ENCODE measurements at regions not wholly inside any gene's neighbourhood (a gene's known extent, or its start where the extent isn't known, plus 50 kb on each side); places are given as distances from the start of the nearest gene placed in this dataset.

GRCh38 chr21:28642891-28643290, 349.8 kb downstream of the LTN1 start:
- Histone ChIP-seq H3K27me3 (no peaks in the 10 kb centered on the region), H3K4me3 (no peak overlapping the region), H3K9me3 (no peaks in the 10 kb centered on the region), H3K4me1 (no peaks in the 10 kb centered on the region), H3K27ac (no peak overlapping the region), H3K36me3 (no peaks in the 10 kb centered on the region)
- TF ChIP-seq POLR2A (IDR thresholded peaks at IDR 0.05), result no peak
- TF ChIP-seq EP300 (IDR thresholded peaks at IDR 0.05), result no peak
- TF ChIP-seq POLR2AphosphoS5 (IDR thresholded peaks at IDR 0.05), result no peak
- no peak for TF ChIP-seq CTCF (IDR thresholded peaks at IDR 0.05)
- WGBS, result 97% methylated on average over 4 of the region's 4 CpGs
- DNase-seq (ENCODE audit: low spot score in 2 of 2), result no peak

GRCh38 chr21:28641731-28642130, 350.9 kb downstream of the LTN1 start:
- H3K4me3 ChIP-seq, result no peak overlapping the region
- no peak for TF ChIP-seq POLR2AphosphoS5 (IDR thresholded peaks at IDR 0.05)
- no peak for TF ChIP-seq EP300 (IDR thresholded peaks at IDR 0.05)
- TF ChIP-seq POLR2A (IDR thresholded peaks at IDR 0.05), result no peak
- no peak for TF ChIP-seq CTCF (IDR thresholded peaks at IDR 0.05)
- no peaks in the 10 kb centered on the region for H3K9me3 ChIP-seq
- H3K36me3 ChIP-seq, result no peaks in the 10 kb centered on the region
- no peaks in the 10 kb centered on the region for H3K27me3 ChIP-seq
- 42% methylated on average over 1 of the region's 1 CpG for WGBS
- H3K4me1 ChIP-seq, result no peaks in the 10 kb centered on the region
- no peak for DNase-seq (ENCODE audit: low spot score in 2 of 2)
- no peak overlapping the region for H3K27ac ChIP-seq

GRCh38 chr21:28640326-28640725, 352.4 kb downstream of the LTN1 start:
- TF ChIP-seq EP300 (IDR thresholded peaks at IDR 0.05) (no peak), POLR2AphosphoS5 (IDR thresholded peaks at IDR 0.05) (no peak), CTCF (IDR thresholded peaks at IDR 0.05) (no peak), POLR2A (IDR thresholded peaks at IDR 0.05) (no peak)
- H3K9me3 ChIP-seq, result no peaks in the 10 kb centered on the region
- WGBS, result 77% methylated on average over 5 of the region's 5 CpGs
- no peaks in the 10 kb centered on the region for H3K27me3 ChIP-seq
- H3K36me3 ChIP-seq, result no peaks in the 10 kb centered on the region
- no peak overlapping the region for H3K27ac ChIP-seq
- H3K4me3 ChIP-seq, result no peak overlapping the region
- DNase-seq (ENCODE audit: low spot score in 2 of 2), result no peak
- H3K4me1 ChIP-seq, result no peaks in the 10 kb centered on the region

GRCh38 chr21:28639737-28640136, 352.9 kb downstream of the LTN1 start:
- Histone ChIP-seq H3K27me3 (no peaks in the 10 kb centered on the region), H3K4me3 (no peak overlapping the region), H3K36me3 (no peaks in the 10 kb centered on the region), H3K27ac (no peak overlapping the region), H3K9me3 (no peaks in the 10 kb centered on the region), H3K4me1 (no peaks in the 10 kb centered on the region)
- WGBS, result 34% methylated on average over 1 of the region's 1 CpG
- TF ChIP-seq POLR2A (IDR thresholded peaks at IDR 0.05) (no peak), POLR2AphosphoS5 (IDR thresholded peaks at IDR 0.05) (no peak)
- no peak for DNase-seq (ENCODE audit: low spot score in 2 of 2)

GRCh38 chr21:28636752-28637691, 355.7 kb downstream of the LTN1 start:
- no peak for DNase-seq (ENCODE audit: low spot score in 2 of 2)
- H3K4me1 ChIP-seq, result peaks cover 26% of the 10 kb centered on the region

More at GRCh38 chr21:28636752-28637691, 355.7 kb downstream of the LTN1 start:
- H3K27ac ChIP-seq, result no peak overlapping the region
- no peak overlapping the region for H3K4me3 ChIP-seq
- no peak for TF ChIP-seq POLR2AphosphoS5 (IDR thresholded peaks at IDR 0.05)
- TF ChIP-seq POLR2A (IDR thresholded peaks at IDR 0.05), result no peak
- TF ChIP-seq CTCF (IDR thresholded peaks at IDR 0.05), result no peak
- TF ChIP-seq EP300 (IDR thresholded peaks at IDR 0.05), result no peak
- no peaks in the 10 kb centered on the region for H3K9me3 ChIP-seq
- 77% methylated on average over 9 of the region's 9 CpGs for WGBS
- H3K36me3 ChIP-seq, result no peaks in the 10 kb centered on the region
- H3K27me3 ChIP-seq, result no peaks in the 10 kb centered on the region

All from suprapubic skin (tissue), 4 donors.